22Rv1 (cell line): ENCODE measurements at regions not wholly inside any gene's neighbourhood (a gene's known extent, or its start where the extent isn't known, plus 50 kb on each side); places are given as distances from the start of the nearest gene placed in this dataset.
A peak's percentile ranks its signal among the peaks of the same experiment; 100 is the strongest.

ENCODE experiments used
- ZFX ChIP-seq: fragments of 450-650 bp; IDR thresholded peaks from 2 replicates; pipeline ENCODE4 v1.6.1; 2017; ENCODE audit warnings: antibody characterized with exemption, borderline replicate concordance
- TF ChIP-seq, protein P1 (sequence below): fragments of 450-650 bp; IDR thresholded peaks from 2 replicates; pipeline ENCODE4 v1.5.1; 2017; ENCODE audit warnings: mild to moderate bottlenecking

DNA sequence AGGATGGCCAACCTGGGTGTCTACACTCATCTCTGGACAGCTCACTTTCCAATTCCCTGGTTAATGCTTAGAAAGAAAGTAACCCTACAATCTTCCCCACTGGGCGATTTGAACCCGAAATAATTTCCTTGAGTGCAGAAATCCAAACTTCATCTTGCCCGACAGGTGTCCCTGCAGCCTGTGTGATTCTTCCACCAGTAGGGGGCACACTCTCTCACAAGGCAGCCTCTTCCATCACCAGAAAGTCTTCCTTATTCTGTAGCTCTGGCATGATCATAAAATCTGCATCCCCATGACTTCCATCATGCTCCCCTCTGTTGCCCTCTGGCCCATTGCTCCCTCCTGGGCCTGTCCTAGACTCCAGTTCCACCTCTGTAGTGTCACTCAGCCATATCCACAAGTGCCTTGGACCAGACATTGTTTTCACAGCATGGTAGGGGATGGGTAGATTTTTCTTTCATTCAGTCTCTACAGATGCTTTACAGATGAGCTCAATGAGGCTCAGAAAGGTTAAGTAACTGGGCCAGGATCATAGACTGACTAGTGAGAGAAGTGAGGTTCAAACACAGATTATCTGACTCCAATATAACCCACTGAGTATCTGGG lies 170.4 kb upstream of the SPTLC3 start:
- TF ChIP-seq, protein P1, sequence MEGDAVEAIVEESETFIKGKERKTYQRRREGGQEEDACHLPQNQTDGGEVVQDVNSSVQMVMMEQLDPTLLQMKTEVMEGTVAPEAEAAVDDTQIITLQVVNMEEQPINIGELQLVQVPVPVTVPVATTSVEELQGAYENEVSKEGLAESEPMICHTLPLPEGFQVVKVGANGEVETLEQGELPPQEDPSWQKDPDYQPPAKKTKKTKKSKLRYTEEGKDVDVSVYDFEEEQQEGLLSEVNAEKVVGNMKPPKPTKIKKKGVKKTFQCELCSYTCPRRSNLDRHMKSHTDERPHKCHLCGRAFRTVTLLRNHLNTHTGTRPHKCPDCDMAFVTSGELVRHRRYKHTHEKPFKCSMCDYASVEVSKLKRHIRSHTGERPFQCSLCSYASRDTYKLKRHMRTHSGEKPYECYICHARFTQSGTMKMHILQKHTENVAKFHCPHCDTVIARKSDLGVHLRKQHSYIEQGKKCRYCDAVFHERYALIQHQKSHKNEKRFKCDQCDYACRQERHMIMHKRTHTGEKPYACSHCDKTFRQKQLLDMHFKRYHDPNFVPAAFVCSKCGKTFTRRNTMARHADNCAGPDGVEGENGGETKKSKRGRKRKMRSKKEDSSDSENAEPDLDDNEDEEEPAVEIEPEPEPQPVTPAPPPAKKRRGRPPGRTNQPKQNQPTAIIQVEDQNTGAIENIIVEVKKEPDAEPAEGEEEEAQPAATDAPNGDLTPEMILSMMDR, result peak; percentile 87
- TF ChIP-seq ZFX, result no peak
